C4-2B (cell line): ENCODE measurements at regions not wholly inside any gene's neighbourhood (a gene's known extent, or its start where the extent isn't known, plus 50 kb on each side); places are given as distances from the start of the nearest gene placed in this dataset.

ENCODE experiments used
- ZFX ChIP-seq: fragments of 450-650 bp; IDR thresholded peaks from 2 replicates; pipeline ENCODE4 v1.6.1; 2017
- TF ChIP-seq, protein P1 (sequence below): fragments of 450-650 bp; conservative IDR thresholded peaks from 2 replicates; pipeline ENCODE4 v1.5.1; 2017; ENCODE audit warnings: mild to moderate bottlenecking

- TF ChIP-seq, protein P1, sequence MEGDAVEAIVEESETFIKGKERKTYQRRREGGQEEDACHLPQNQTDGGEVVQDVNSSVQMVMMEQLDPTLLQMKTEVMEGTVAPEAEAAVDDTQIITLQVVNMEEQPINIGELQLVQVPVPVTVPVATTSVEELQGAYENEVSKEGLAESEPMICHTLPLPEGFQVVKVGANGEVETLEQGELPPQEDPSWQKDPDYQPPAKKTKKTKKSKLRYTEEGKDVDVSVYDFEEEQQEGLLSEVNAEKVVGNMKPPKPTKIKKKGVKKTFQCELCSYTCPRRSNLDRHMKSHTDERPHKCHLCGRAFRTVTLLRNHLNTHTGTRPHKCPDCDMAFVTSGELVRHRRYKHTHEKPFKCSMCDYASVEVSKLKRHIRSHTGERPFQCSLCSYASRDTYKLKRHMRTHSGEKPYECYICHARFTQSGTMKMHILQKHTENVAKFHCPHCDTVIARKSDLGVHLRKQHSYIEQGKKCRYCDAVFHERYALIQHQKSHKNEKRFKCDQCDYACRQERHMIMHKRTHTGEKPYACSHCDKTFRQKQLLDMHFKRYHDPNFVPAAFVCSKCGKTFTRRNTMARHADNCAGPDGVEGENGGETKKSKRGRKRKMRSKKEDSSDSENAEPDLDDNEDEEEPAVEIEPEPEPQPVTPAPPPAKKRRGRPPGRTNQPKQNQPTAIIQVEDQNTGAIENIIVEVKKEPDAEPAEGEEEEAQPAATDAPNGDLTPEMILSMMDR: no peak
- TF ChIP-seq ZFX: no peak
Observed at GRCh38 chr5:89065919-89066318, 182.9 kb upstream of the MEF2C start.
